Muscle of leg (tissue), 3 donors: ENCODE measurements at regions not wholly inside any gene's neighbourhood (a gene's known extent, or its start where the extent isn't known, plus 50 kb on each side); places are given as distances from the start of the nearest gene placed in this dataset.

Experiments
- DNase-seq: peaks from one replicate; pipeline ENCODE4 v3.0.0; 2013
- H3K27ac ChIP-seq: one replicate; pipeline ENCODE4 v1.5.1; 2013; ENCODE audit warnings: mild to moderate bottlenecking, low read length, control low read depth
- H3K27me3 ChIP-seq: one replicate; pipeline ENCODE4 v1.6.1; 2013; ENCODE audit warnings: low read length; ENCODE audit not compliant: control insufficient read depth, insufficient read depth
- H3K36me3 ChIP-seq: one replicate; pipeline ENCODE4 v1.6.1; 2013; ENCODE audit warnings: low read length; ENCODE audit not compliant: control insufficient read depth, insufficient read depth
- H3K4me1 ChIP-seq: one replicate; pipeline ENCODE4 v1.6.1; 2013; ENCODE audit warnings: low read length; ENCODE audit not compliant: control insufficient read depth, insufficient read depth
- H3K4me3 ChIP-seq: one replicate; pipeline ENCODE4 v1.5.1; 2013; ENCODE audit warnings: low read length, control low read depth
- H3K9me3 ChIP-seq: replicated peaks from 2 replicates; pipeline ENCODE4 v1.6.1; 2013; ENCODE audit warnings: low read depth, low read length; ENCODE audit not compliant: control insufficient read depth
- WGBS: methylation state at CpG from one replicate; pipeline ENCODE4 v1.1.5; 2013; ENCODE audit warnings: missing lambda C conversion rate; ENCODE audit not compliant: insufficient coverage; 5-methylcytosine and 5-hydroxymethylcytosine counted together

DNA sequence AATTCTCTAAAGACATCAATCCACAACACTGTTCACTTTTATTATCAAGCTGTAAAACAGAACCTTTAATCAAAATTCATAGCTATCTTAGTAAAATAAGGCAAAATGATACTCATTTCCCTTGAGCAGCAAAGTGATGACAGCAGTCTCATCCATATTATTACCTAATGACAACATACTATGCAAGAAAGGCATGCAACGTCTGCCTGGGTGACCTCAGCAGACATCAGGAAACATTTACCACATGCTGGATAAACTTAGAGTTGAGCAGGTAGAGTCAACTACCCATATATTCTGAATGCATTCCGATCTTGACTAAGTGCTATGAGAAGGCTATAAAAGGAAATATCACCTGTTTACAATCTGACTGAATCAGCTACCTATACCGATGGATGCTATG is 145.1 kb downstream of the SIPA1L2 start:
- 0% methylated on average over 1 of the region's 3 CpGs for WGBS
- H3K27me3 ChIP-seq: no peaks in the 10 kb centered on the region
- H3K36me3 ChIP-seq: no peaks in the 10 kb centered on the region
- H3K4me1 ChIP-seq: peaks cover 13% of the 10 kb centered on the region
- no peaks in the 10 kb centered on the region for H3K9me3 ChIP-seq
- H3K27ac ChIP-seq: no peak overlapping the region
- no peak overlapping the region for H3K4me3 ChIP-seq
- no peak for DNase-seq

DNA sequence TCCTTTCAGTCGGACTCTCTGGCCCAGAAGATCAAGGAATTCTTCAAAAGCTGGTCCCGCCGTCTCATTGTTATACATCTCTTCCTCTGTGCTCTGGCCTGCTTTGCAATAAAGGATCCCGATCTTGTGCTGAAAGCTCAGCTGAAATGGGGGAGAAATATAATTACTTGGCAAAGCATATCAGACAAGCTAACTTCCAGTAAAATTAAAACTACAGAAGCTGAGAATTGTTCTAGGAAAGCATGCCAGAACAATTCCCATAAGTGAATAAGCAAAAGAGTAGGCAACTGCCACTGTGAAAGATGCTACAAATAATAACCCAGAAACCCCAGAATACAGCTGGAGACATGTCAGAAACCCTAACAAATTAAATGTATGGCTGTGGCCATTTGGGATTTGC is 146.1 kb downstream of the SIPA1L2 start:
- Histone ChIP-seq H3K36me3 (no peaks in the 10 kb centered on the region), H3K27ac (peak overlapping the region; percentile 29), H3K9me3 (no peaks in the 10 kb centered on the region), H3K4me1 (peaks cover 13% of the 10 kb centered on the region), H3K27me3 (no peaks in the 10 kb centered on the region), H3K4me3 (no peak overlapping the region)
- DNase-seq: peak; percentile 50
- no CpG with 5 or more reads among the region's 4 CpGs for WGBS

DNA sequence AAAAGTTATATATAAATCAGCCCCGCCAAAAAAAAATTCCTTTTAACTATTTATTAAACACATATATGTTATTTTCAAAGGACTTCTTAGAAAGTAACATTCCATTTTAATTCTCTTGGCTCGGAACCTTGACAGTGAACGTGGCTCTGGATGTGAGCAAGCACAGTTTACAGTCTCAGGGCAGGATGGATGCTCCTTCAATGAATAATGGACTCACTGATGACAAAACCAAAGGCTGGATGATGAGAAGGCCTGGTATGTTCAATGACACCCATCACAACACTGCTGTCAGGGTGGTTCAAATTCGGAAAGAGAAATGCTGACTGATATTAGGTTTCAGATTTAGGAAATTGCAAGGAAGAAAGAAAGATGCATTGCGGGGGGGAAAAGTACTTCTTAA is 148.8 kb downstream of the SIPA1L2 start:
- Histone ChIP-seq H3K27ac (no peak overlapping the region), H3K36me3 (no peaks in the 10 kb centered on the region), H3K9me3 (no peaks in the 10 kb centered on the region), H3K4me3 (no peak overlapping the region), H3K4me1 (peaks cover 10% of the 10 kb centered on the region), H3K27me3 (no peaks in the 10 kb centered on the region)
- DNase-seq: no peak
- no CpG with 5 or more reads among the region's 5 CpGs for WGBS

DNA sequence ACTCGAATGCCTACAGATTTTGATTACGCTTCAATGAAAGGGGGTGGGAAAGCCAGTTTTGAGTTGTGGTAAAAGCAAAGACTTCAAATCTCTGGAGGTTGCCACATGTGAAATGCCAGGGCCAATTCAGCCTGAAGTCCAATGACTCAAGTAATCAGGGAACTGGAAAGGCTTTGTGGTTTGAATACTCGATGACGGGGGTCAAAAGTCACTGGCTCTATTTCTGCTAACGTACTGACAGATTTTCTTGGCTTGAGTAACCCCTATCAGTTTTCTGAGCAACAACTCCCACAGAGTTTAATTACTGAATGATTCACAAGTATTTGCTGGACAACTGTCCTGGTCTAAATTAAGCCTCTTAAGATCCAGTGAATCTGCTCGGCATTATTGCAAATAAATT is 152.2 kb downstream of the SIPA1L2 start:
- DNase-seq: peak; percentile 67
- no peaks in the 10 kb centered on the region for H3K36me3 ChIP-seq
- H3K4me1 ChIP-seq: peaks cover 5% of the 10 kb centered on the region
- H3K27me3 ChIP-seq: no peaks in the 10 kb centered on the region
- 53% methylated on average over 3 of the region's 6 CpGs for WGBS
- no peaks in the 10 kb centered on the region for H3K9me3 ChIP-seq
- peak overlapping the region; percentile 39 for H3K27ac ChIP-seq
- H3K4me3 ChIP-seq: no peak overlapping the region

DNA sequence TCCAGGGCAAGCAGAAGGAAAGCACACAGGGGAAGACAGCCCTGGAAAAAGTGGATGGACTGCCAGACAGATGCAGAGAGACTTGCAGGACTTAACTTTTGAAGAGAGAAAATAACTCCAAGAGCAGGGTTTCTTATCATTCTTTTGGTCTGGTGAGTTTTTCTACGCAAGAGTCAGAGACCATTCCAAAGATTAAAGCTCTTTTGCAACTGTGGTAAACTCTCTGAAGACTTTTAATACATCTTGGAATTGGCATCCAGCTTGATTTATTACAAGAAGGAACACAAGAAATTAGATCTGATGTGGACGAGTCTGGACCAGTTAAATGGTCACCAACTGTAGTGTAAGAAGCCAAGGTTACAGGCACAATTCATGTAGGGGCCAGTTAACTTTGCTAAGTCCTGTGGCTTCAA is 153.4 kb downstream of the SIPA1L2 start:
- Histone ChIP-seq H3K9me3 (no peaks in the 10 kb centered on the region), H3K36me3 (no peaks in the 10 kb centered on the region), H3K4me1 (peaks cover 5% of the 10 kb centered on the region), H3K27ac (no peak overlapping the region), H3K4me3 (no peak overlapping the region), H3K27me3 (no peaks in the 10 kb centered on the region)
- no CpG with 5 or more reads among the region's 2 CpGs for WGBS
- no peak for DNase-seq

DNA sequence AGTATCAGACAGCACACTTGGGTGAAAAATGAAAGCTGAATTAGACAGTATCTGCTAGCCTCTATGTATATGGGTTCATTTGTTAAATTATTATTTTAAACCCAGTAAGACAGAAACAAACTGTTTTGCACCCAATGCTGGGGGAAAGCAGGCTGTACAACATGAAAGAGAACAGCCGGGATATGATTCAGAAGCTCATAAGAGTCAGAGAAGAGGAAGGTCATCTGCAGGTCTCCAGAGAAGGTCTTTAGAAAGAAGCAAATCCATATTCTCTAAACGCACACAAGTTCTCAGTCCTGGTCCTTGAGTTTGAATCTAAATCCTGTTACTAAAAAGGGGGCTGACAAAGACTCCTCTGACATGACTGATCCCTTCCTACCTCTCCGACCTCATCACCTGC is 155.1 kb downstream of the SIPA1L2 start:
- Histone ChIP-seq H3K4me1 (peaks cover 5% of the 10 kb centered on the region), H3K36me3 (no peaks in the 10 kb centered on the region), H3K4me3 (no peak overlapping the region), H3K27ac (no peak overlapping the region), H3K9me3 (no peaks in the 10 kb centered on the region), H3K27me3 (no peaks in the 10 kb centered on the region)
- DNase-seq: no peak
- WGBS: 75% methylated on average over 2 of the region's 3 CpGs

DNA sequence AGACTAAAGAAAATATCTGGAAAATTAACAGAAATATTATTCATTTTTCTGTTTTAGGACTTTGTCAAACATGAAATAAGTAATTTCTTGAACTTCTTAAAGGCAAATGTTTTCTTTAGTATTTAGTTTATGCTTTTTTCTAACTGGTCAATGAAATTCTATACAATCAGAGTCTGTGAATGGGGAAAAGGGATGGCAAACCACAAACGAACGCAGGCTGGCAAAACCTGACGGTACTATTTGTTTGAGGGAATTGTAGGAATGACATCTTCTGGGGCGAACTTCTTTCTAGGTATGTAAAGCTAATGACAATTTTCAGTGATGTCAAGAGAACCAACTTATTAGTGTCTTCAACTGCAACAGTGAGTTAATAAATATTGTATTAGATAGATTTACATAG is 156.0 kb downstream of the SIPA1L2 start:
- H3K27ac ChIP-seq: no peak overlapping the region
- H3K4me1 ChIP-seq: peaks cover 5% of the 10 kb centered on the region
- H3K4me3 ChIP-seq: no peak overlapping the region
- no peaks in the 10 kb centered on the region for H3K27me3 ChIP-seq
- H3K9me3 ChIP-seq: no peaks in the 10 kb centered on the region
- no peaks in the 10 kb centered on the region for H3K36me3 ChIP-seq
- WGBS: no CpG with 5 or more reads among the region's 4 CpGs
- DNase-seq: no peak

DNA sequence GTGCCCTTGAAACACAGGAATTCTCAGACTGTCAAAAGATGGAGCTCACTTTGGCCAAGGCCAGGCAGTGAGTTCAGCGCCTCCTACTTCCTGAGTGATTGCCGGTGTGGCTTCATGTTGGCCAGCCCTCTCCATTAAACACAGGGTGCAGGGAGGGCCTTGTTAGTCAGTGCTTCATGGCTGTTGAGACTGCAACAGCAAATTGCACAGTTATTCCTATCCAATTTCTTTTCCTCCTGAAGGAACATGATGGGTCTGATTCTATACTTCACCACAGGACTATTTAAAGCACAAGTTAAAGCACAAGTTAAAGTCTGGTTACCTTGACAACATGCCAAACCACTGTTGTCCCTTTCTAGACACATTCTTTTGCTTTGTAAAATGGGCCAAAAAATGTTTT is 156.6 kb downstream of the SIPA1L2 start:
- no CpG with 5 or more reads among the region's 2 CpGs for WGBS
- Histone ChIP-seq H3K27me3 (no peaks in the 10 kb centered on the region), H3K36me3 (no peaks in the 10 kb centered on the region), H3K4me1 (peaks cover 5% of the 10 kb centered on the region), H3K4me3 (no peak overlapping the region), H3K27ac (no peak overlapping the region), H3K9me3 (no peaks in the 10 kb centered on the region)
- peak; percentile 37 for DNase-seq

DNA sequence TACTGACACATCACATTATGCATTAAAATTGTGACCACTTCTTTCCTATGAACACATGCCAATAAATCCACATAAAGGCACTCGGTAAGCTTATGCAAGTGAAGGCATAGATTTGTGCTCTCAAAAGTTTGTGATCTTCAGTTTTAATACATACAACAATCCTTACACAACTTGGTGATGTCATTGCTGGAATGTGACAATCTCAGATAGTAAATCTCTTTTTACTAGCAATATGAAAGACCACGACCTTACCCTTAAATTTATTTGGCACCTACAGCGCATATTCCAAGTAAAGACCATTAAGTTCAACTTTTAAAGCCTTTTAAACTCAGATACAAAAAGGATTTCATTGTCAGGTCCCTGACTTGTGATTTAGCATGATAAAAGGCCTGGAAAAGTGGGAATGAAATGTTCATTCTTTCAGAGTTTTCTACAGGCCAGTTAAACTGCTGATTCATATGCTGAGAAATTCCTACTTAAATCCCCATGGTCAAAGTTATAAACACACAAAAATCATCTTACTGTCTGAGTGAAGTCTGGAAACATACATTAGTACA is 157.4 kb downstream of the SIPA1L2 start:
- no peak overlapping the region for H3K27ac ChIP-seq
- no peaks in the 10 kb centered on the region for H3K27me3 ChIP-seq
- no peaks in the 10 kb centered on the region for H3K36me3 ChIP-seq
- peak; percentile 79 for DNase-seq
- no peaks in the 10 kb centered on the region for H3K9me3 ChIP-seq
- WGBS: no CpG with 5 or more reads among the region's 3 CpGs
- H3K4me1 ChIP-seq: peaks cover 2% of the 10 kb centered on the region
- H3K4me3 ChIP-seq: no peak overlapping the region

DNA sequence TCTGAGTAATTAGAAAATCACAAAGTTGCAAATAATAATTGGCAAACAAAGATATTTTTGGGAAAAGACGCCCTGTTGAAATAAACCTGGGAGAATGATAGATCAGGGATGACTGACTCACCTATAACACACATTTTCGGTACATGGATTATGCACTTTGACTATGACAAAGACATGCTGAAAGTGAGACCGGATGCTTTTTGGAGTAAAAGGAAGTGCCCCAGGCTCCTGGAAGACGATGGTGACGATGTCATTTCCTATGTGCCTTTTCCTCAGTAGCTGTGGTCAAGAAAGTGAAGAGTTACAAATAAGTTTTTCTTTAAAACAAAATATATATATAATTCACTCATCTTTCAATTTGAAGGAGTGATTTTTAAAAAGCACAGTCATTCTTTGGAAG is 158.7 kb downstream of the SIPA1L2 start:
- no CpG with 5 or more reads among the region's 5 CpGs for WGBS
- H3K27me3 ChIP-seq: no peaks in the 10 kb centered on the region
- H3K4me1 ChIP-seq: peaks cover 2% of the 10 kb centered on the region
- H3K4me3 ChIP-seq: no peak overlapping the region
- no peak overlapping the region for H3K27ac ChIP-seq
- peaks cover 3% of the 10 kb centered on the region for H3K36me3 ChIP-seq
- H3K9me3 ChIP-seq: no peaks in the 10 kb centered on the region
- no peak for DNase-seq

DNA sequence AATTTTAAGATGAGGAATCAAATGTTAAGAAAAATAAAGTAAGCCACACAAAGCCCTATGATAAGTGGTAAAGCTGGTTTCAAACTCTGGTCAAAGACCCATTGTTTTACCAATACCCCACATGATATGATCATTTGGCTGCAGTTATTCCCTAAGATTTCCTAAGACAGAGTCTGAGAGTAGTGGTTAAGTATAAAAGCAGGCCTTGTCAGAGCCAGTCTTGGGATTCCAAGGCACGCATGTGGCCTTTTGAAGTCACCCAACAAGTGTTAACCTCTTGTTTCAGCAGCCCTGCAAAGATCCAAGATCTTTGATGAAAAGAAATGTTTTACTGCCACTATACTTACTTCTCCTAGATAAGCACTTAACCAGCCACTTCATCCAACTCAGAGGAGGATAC is 159.2 kb downstream of the SIPA1L2 start:
- DNase-seq: no peak
- Histone ChIP-seq H3K4me3 (no peak overlapping the region), H3K27me3 (no peaks in the 10 kb centered on the region), H3K27ac (no peak overlapping the region), H3K9me3 (no peaks in the 10 kb centered on the region), H3K4me1 (peaks cover 2% of the 10 kb centered on the region), H3K36me3 (peaks cover 3% of the 10 kb centered on the region)
- WGBS: no CpG with 5 or more reads among the region's 1 CpG
